OCI-LY1 (cell line): ENCODE measurements at regions not wholly inside any gene's neighbourhood (a gene's known extent, or its start where the extent isn't known, plus 50 kb on each side); places are given as distances from the start of the nearest gene placed in this dataset.

Experiments used
- CTCF ChIP-seq: fragments of 200-600 bp; sonication (generic), shearing (Covaris generic); IDR thresholded peaks from 2 replicates; pipeline ENCODE4 v1.5.1; 2017; ENCODE audit warnings: mild to moderate bottlenecking, antibody characterized with exemption, low read length, moderate library complexity, mixed read lengths
- EZH2 ChIP-seq: fragments of 200-600 bp; sonication (generic), shearing (Covaris generic); IDR thresholded peaks from 2 replicates; pipeline ENCODE4 v1.8.0; 2017; ENCODE audit warnings: borderline replicate concordance, mixed run types, mild to moderate bottlenecking, antibody characterized with exemption, low read length, moderate library complexity, mixed read lengths

GRCh38 chr14:25246751-25247150 is 196.8 kb upstream of the STXBP6 start:
- TF ChIP-seq CTCF = no peak
- TF ChIP-seq EZH2 = no peak
